Spinal cord (tissue), 9 donors: ENCODE measurements at regions not wholly inside any gene's neighbourhood (a gene's known extent, or its start where the extent isn't known, plus 50 kb on each side); places are given as distances from the start of the nearest gene placed in this dataset.
"Not testable (repeated sequence)": the region's sequence is repeated elsewhere in the genome, so short reads cannot be mapped to it uniquely, and the experiment has no call there.

Source experiments
- DNase-seq, 6 donors: peaks; one replicate each; pipeline versions ENCODE4 v3.0.0 to v3.0.0-alpha.2; 2013 to 2015; ENCODE audit warnings: low spot score in 6 of 6, low read depth in 4 of 6
- H3K27ac ChIP-seq: one replicate; pipeline ENCODE4 v1.5.1; 2013; ENCODE audit warnings: low read depth, low read length, control low read depth
- H3K27me3 ChIP-seq: one replicate; pipeline ENCODE4 v1.6.1; 2013; ENCODE audit warnings: low read length; ENCODE audit not compliant: control insufficient read depth, insufficient read depth
- H3K36me3 ChIP-seq: one replicate; pipeline ENCODE4 v1.6.1; 2013; ENCODE audit warnings: low read length; ENCODE audit not compliant: control insufficient read depth, insufficient read depth
- H3K4me1 ChIP-seq: one replicate; pipeline ENCODE4 v1.6.1; 2013; ENCODE audit warnings: low read length; ENCODE audit not compliant: control insufficient read depth, insufficient read depth
- H3K4me3 ChIP-seq: one replicate; pipeline ENCODE4 v1.5.1; 2013; ENCODE audit warnings: low read depth, low read length, control low read depth
- H3K9me3 ChIP-seq: one replicate; pipeline ENCODE4 v1.6.1; 2013; ENCODE audit warnings: low read length; ENCODE audit not compliant: control insufficient read depth, insufficient read depth
- WGBS: methylation state at CpG from one replicate; pipeline ENCODE4 v1.1.5; 2013; ENCODE audit warnings: missing lambda C conversion rate; ENCODE audit not compliant: insufficient coverage; 5-methylcytosine and 5-hydroxymethylcytosine counted together
- donor health status: healthy.

- no peak overlapping the region for H3K4me3 ChIP-seq
- no peaks in the 10 kb centered on the region for H3K27me3 ChIP-seq
- H3K4me1 ChIP-seq = no peaks in the 10 kb centered on the region
- peaks cover 1% of the 10 kb centered on the region for H3K9me3 ChIP-seq
- H3K27ac ChIP-seq = no peak overlapping the region
- 95% methylated on average over 2 of the region's 2 CpGs for WGBS
- no peak for DNase-seq
- H3K36me3 ChIP-seq = no peaks in the 10 kb centered on the region
These were observed 301.6 kb downstream of the NAF1 start for GRCh38 chr4:162865102-162865501.

- 86% methylated on average over 1 of the region's 3 CpGs for WGBS
- Histone ChIP-seq H3K4me3 (no peak overlapping the region), H3K9me3 (no peaks in the 10 kb centered on the region), H3K4me1 (no peaks in the 10 kb centered on the region), H3K36me3 (no peaks in the 10 kb centered on the region), H3K27ac (no peak overlapping the region), H3K27me3 (no peaks in the 10 kb centered on the region)
- DNase-seq = no peak
These were observed 312.9 kb downstream of the NAF1 start for GRCh38 chr4:162853788-162854187.

GRCh38 chr4:162852642-162853041 lies 314.0 kb downstream of the NAF1 start:
- no peaks in the 10 kb centered on the region for H3K36me3 ChIP-seq
- H3K4me1 ChIP-seq = no peaks in the 10 kb centered on the region
- H3K27ac ChIP-seq = no peak overlapping the region
- H3K4me3 ChIP-seq = no peak overlapping the region
- no peaks in the 10 kb centered on the region for H3K9me3 ChIP-seq
- WGBS = 82% methylated on average over 3 of the region's 4 CpGs
- DNase-seq = peak in 1 of 6 donors; percentile 21
- no peaks in the 10 kb centered on the region for H3K27me3 ChIP-seq

GRCh38 chr4:162851241-162851758 lies 315.4 kb downstream of the NAF1 start:
- H3K9me3 ChIP-seq, H3K4me3 ChIP-seq, DNase-seq, H3K27ac ChIP-seq, H3K27me3 ChIP-seq, H3K36me3 ChIP-seq, H3K4me1 ChIP-seq: not testable (repeated sequence)
- 93% methylated on average over 2 of the region's 6 CpGs for WGBS

- DNase-seq = peak in 1 of 6 donors; percentile 38
- Histone ChIP-seq H3K27me3 (no peaks in the 10 kb centered on the region), H3K9me3 (no peaks in the 10 kb centered on the region), H3K27ac (no peak overlapping the region), H3K36me3 (no peaks in the 10 kb centered on the region), H3K4me3 (no peak overlapping the region), H3K4me1 (no peaks in the 10 kb centered on the region)
These were observed 316.8 kb downstream of the NAF1 start for GRCh38 chr4:162849937-162850336.

GRCh38 chr4:162847945-162848549 lies 318.6 kb downstream of the NAF1 start:
- no CpG with 5 or more reads among the region's 1 CpG for WGBS
- DNase-seq = no peak

GRCh38 chr4:162841753-162842152 lies 324.9 kb downstream of the NAF1 start:
- no peaks in the 10 kb centered on the region for H3K9me3 ChIP-seq
- DNase-seq = no peak
- H3K4me3 ChIP-seq = no peak overlapping the region
- no peaks in the 10 kb centered on the region for H3K4me1 ChIP-seq
- H3K27me3 ChIP-seq = no peaks in the 10 kb centered on the region
- no peaks in the 10 kb centered on the region for H3K36me3 ChIP-seq
- WGBS = 40% methylated on average over 1 of the region's 1 CpG
- no peak overlapping the region for H3K27ac ChIP-seq

More at GRCh38 chr4:162847945-162848549, 318.6 kb downstream of the NAF1 start:
- Histone ChIP-seq H3K27ac (no peak overlapping the region), H3K4me1 (no peaks in the 10 kb centered on the region), H3K4me3 (no peak overlapping the region), H3K36me3 (no peaks in the 10 kb centered on the region), H3K27me3 (no peaks in the 10 kb centered on the region), H3K9me3 (no peaks in the 10 kb centered on the region)

GRCh38 chr4:162839814-162840213 lies 326.9 kb downstream of the NAF1 start:
- 60% methylated on average over 1 of the region's 4 CpGs for WGBS
- Histone ChIP-seq H3K4me1 (no peaks in the 10 kb centered on the region), H3K36me3 (no peaks in the 10 kb centered on the region), H3K9me3 (no peaks in the 10 kb centered on the region), H3K27ac (no peak overlapping the region), H3K4me3 (no peak overlapping the region), H3K27me3 (no peaks in the 10 kb centered on the region)
- no peak for DNase-seq

- Histone ChIP-seq H3K4me1 (no peaks in the 10 kb centered on the region), H3K27ac (no peak overlapping the region), H3K9me3 (no peaks in the 10 kb centered on the region), H3K27me3 (no peaks in the 10 kb centered on the region), H3K4me3 (no peak overlapping the region), H3K36me3 (no peaks in the 10 kb centered on the region)
- no CpG with 5 or more reads among the region's 1 CpG for WGBS
- DNase-seq = no peak
These were observed 328.0 kb downstream of the NAF1 start for GRCh38 chr4:162838671-162839070.

GRCh38 chr4:162837679-162838078 lies 329.0 kb downstream of the NAF1 start:
- Histone ChIP-seq H3K27ac (no peak overlapping the region), H3K4me1 (no peaks in the 10 kb centered on the region), H3K4me3 (no peak overlapping the region), H3K27me3 (no peaks in the 10 kb centered on the region), H3K36me3 (no peaks in the 10 kb centered on the region), H3K9me3 (no peaks in the 10 kb centered on the region)
- no CpG with 5 or more reads among the region's 1 CpG for WGBS
- no peak for DNase-seq
